ENCODE measurements at regions not wholly inside any gene's neighbourhood (a gene's known extent, or its start where the extent isn't known, plus 50 kb on each side); places are given as distances from the start of the nearest gene placed in this dataset.

DNA sequence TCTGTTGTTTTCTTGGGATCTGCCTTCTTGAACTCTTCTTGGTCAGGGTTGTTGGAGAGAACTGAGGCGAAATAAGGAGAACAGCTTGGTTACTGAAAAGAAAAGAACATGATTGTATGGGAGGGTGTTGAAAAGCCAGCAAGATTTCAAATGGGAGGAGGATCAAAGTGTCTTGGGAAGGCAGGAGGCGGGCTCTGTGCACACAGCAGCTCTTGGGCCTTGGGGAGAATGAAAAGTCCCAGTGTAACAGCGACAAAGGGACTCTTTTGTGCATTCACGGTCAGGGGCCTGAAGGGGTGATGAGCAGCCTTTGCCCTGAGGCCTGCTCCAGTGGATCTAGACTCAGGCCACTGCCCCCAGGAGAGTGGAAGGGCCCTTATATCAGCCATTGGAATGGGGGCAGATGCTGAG lies 135.4 kb downstream of the ADAMTS15 start:
- no peak for ATAC-seq
- TF ChIP-seq, protein P1, sequence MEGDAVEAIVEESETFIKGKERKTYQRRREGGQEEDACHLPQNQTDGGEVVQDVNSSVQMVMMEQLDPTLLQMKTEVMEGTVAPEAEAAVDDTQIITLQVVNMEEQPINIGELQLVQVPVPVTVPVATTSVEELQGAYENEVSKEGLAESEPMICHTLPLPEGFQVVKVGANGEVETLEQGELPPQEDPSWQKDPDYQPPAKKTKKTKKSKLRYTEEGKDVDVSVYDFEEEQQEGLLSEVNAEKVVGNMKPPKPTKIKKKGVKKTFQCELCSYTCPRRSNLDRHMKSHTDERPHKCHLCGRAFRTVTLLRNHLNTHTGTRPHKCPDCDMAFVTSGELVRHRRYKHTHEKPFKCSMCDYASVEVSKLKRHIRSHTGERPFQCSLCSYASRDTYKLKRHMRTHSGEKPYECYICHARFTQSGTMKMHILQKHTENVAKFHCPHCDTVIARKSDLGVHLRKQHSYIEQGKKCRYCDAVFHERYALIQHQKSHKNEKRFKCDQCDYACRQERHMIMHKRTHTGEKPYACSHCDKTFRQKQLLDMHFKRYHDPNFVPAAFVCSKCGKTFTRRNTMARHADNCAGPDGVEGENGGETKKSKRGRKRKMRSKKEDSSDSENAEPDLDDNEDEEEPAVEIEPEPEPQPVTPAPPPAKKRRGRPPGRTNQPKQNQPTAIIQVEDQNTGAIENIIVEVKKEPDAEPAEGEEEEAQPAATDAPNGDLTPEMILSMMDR (IDR thresholded peaks at IDR 0.05), result no peak
- TF ChIP-seq SIN3A (IDR thresholded peaks at IDR 0.05; ENCODE audit: borderline replicate concordance, insufficient read depth, low read depth, low read length) (no peak), POLR2AphosphoS5 (IDR thresholded peaks at IDR 0.05; ENCODE audit: low read depth, low read length) (no peak), TCF7L2 (IDR thresholded peaks at IDR 0.05; ENCODE audit: low read depth, low read length) (no peak)
- TF ChIP-seq, protein P2, sequence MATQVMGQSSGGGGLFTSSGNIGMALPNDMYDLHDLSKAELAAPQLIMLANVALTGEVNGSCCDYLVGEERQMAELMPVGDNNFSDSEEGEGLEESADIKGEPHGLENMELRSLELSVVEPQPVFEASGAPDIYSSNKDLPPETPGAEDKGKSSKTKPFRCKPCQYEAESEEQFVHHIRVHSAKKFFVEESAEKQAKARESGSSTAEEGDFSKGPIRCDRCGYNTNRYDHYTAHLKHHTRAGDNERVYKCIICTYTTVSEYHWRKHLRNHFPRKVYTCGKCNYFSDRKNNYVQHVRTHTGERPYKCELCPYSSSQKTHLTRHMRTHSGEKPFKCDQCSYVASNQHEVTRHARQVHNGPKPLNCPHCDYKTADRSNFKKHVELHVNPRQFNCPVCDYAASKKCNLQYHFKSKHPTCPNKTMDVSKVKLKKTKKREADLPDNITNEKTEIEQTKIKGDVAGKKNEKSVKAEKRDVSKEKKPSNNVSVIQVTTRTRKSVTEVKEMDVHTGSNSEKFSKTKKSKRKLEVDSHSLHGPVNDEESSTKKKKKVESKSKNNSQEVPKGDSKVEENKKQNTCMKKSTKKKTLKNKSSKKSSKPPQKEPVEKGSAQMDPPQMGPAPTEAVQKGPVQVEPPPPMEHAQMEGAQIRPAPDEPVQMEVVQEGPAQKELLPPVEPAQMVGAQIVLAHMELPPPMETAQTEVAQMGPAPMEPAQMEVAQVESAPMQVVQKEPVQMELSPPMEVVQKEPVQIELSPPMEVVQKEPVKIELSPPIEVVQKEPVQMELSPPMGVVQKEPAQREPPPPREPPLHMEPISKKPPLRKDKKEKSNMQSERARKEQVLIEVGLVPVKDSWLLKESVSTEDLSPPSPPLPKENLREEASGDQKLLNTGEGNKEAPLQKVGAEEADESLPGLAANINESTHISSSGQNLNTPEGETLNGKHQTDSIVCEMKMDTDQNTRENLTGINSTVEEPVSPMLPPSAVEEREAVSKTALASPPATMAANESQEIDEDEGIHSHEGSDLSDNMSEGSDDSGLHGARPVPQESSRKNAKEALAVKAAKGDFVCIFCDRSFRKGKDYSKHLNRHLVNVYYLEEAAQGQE (IDR thresholded peaks at IDR 0.05; ENCODE audit: insufficient read depth in 1 of 2, low read depth in 2 of 2, low read length in 1 of 2), result no peak
- intact Hi-C loops (cut with micrococcal nuclease; ENCODE audit: unreplicated experiment) (no loop called here), in situ Hi-C loops (cut with HindIII; ENCODE audit: low pct_unique_long_range_greater_than_20kb, low sequenced_read_pairs) (no loop called here)
- no peak for DNase-seq (ENCODE audit: low read depth, low spot score)
- 0 out of 2 replicates have a peak, but pooled peaks cover 3% of the 10 kb centered on the region for H3K9me3 ChIP-seq (ENCODE audit: control insufficient read depth, insufficient read depth, low read depth, low read length)
- H3K4me1 ChIP-seq (ENCODE audit: control insufficient read depth, insufficient read depth, low read length), result no peaks in the 10 kb centered on the region
- ChIA-PET CTCF (no interaction called here), POLR2A (no interaction called here)
- peak overlapping the region; percentile 4; the same call in 1 of the 2 replicates for H3K27ac ChIP-seq (ENCODE audit: low read length)
- H3K27me3 ChIP-seq (ENCODE audit: control insufficient read depth, insufficient read depth, low read length), result no peaks in the 10 kb centered on the region
- no TSS peak for BruUV-seq (replicated peaks)
- H3K4me3 ChIP-seq (ENCODE audit: low read depth in 2 of 2, low read length in 2 of 2), result no peak overlapping the region
- H3K36me3 ChIP-seq (ENCODE audit: control insufficient read depth, insufficient read depth, low read length), result no peaks in the 10 kb centered on the region

DNA sequence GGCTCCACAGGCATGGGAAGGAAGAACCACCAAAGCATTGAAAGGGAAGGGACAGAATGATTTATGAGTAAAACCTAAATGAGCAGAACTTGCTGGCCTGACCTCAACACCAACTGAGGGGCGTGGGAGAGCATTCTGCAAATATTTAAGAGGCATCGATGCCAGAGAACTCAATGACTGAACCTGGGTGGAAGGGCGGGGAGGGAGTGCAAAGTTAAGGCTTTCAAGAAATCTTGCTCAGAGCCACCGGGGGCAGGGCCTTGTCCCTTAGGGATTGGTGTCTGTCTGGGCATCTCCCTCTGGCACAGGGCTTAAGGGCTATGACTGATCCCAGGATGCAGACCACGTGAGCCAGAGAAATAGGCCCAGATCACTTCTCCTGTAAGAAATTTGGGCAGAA lies 137.1 kb downstream of the ADAMTS15 start:
- no peaks in the 10 kb centered on the region for H3K27me3 ChIP-seq (ENCODE audit: control insufficient read depth, insufficient read depth, low read length)
- ATAC-seq (no peak), DNase-seq (ENCODE audit: low read depth, low spot score) (no peak)
- in situ Hi-C loops (cut with HindIII; ENCODE audit: low pct_unique_long_range_greater_than_20kb, low sequenced_read_pairs), result no loop called here
- H3K27ac ChIP-seq (ENCODE audit: low read length), result no peak overlapping the region
- intact Hi-C loops (cut with micrococcal nuclease; ENCODE audit: unreplicated experiment), result no loop called here
- TF ChIP-seq, protein P2 (IDR thresholded peaks at IDR 0.05; ENCODE audit: insufficient read depth in 1 of 2, low read depth in 2 of 2, low read length in 1 of 2), result no peak
- TF ChIP-seq TCF7L2 (IDR thresholded peaks at IDR 0.05; ENCODE audit: low read depth, low read length) (no peak), SIN3A (IDR thresholded peaks at IDR 0.05; ENCODE audit: borderline replicate concordance, insufficient read depth, low read depth, low read length) (no peak), POLR2AphosphoS5 (IDR thresholded peaks at IDR 0.05; ENCODE audit: low read depth, low read length) (no peak)
- TF ChIP-seq, protein P1 (IDR thresholded peaks at IDR 0.05), result no peak
- POLR2A ChIA-PET, result no interaction called here
- H3K4me3 ChIP-seq (ENCODE audit: low read depth in 2 of 2, low read length in 2 of 2), result no peak overlapping the region
- no peaks in the 10 kb centered on the region for H3K4me1 ChIP-seq (ENCODE audit: control insufficient read depth, insufficient read depth, low read length)
- H3K36me3 ChIP-seq (ENCODE audit: control insufficient read depth, insufficient read depth, low read length), result no peaks in the 10 kb centered on the region
- CTCF ChIA-PET, result no interaction called here
- no TSS peak for BruUV-seq (replicated peaks)
- 0 out of 2 replicates have a peak, but pooled peaks cover 3% of the 10 kb centered on the region for H3K9me3 ChIP-seq (ENCODE audit: control insufficient read depth, insufficient read depth, low read depth, low read length)

Measured in Panc1 (cell line).